HepG2 (cell line): ENCODE measurements at regions not wholly inside any gene's neighbourhood (a gene's known extent, or its start where the extent isn't known, plus 50 kb on each side); places are given as distances from the start of the nearest gene placed in this dataset.

Experiments
- ATAC-seq: fragments of 200-7000 bp; cut with Tn5 transposase; 3 replicates; pipeline ENCODE4 v1.9.1; 2020; ENCODE audit warnings: mild to moderate bottlenecking, moderate library complexity
- BruUV-seq: library from RNA; stranded (reverse); fragments of 400-500 nt; replicated peaks from 2 replicates; lab custom pipeline; 2021; lab: Mats Ljungman, UMichigan
- CTCF ChIA-PET: fragments of 300-600 bp; formaldehyde crosslinking; extraction: SDS; loops from one replicate; lab custom pipeline; 2021; ENCODE audit warnings: low total read pairs, inconsistent platforms, low intra/inter-chr PET ratio; lab: Yijun Ruan, JAX
- POLR2A ChIA-PET: fragments of 350-600 bp; sonication (Branson Sonifier 250); formaldehyde crosslinking; loops from one replicate; lab custom pipeline; 2020; ENCODE audit warnings: antibody characterized with exemption, inconsistent platforms; lab: Yijun Ruan, JAX
- DNase-seq: peaks from one replicate; pipeline ENCODE4 v3.0.0-alpha.2; 2015; ENCODE audit warnings: low spot score
- FAIRE-seq: peaks from 3 replicates; lab custom pipeline; 2011; peaks lifted over from hg19 to GRCh38; lab: Jason Lieb, UNC
- H2AFZ ChIP-seq: one replicate; pipeline ENCODE4 v1.6.1; 2011; ENCODE audit warnings: low read length, inconsistent platforms
- H3K27ac ChIP-seq: fragments of 300-600 bp; 3 replicates; pipeline ENCODE4 v1.8.0; 2011; ENCODE audit warnings: mixed run types, mild to moderate bottlenecking, mixed read lengths, low read length, inconsistent platforms; ENCODE audit not compliant: insufficient read depth; ENCODE audit errors: extremely low read length
- H3K27me3 ChIP-seq, 2 experiments: fragments of 200-600 bp in 1 of 2; 2 replicates in 1 of 2; 3 replicates in 1 of 2; pipeline versions ENCODE4 v1.6.0 to v1.8.0; 2011; ENCODE audit warnings: low read length in 2 of 2, mild to moderate bottlenecking in 2 of 2, moderate library complexity in 2 of 2, inconsistent platforms in 1 of 2; ENCODE audit not compliant: insufficient read depth in 2 of 2, control insufficient read depth in 1 of 2
- H3K36me3 ChIP-seq, 2 experiments: fragments of 200-600 bp in 1 of 2; replicated peaks in 1 of 2; 2 replicates in 1 of 2; 3 replicates in 1 of 2; pipeline versions ENCODE4 v1.5.1 to v1.8.0; 2011; ENCODE audit warnings: low read length in 2 of 2, inconsistent platforms in 1 of 2; ENCODE audit not compliant: insufficient read depth in 2 of 2, control insufficient read depth in 1 of 2
- H3K4me1 ChIP-seq: 2 replicates; pipeline ENCODE4 v1.5.1; 2012; ENCODE audit warnings: low read length, inconsistent platforms; ENCODE audit not compliant: insufficient read depth
- H3K4me2 ChIP-seq: 2 replicates; pipeline ENCODE4 v1.6.0; 2011; ENCODE audit warnings: low read depth, low read length, inconsistent platforms
- H3K4me3 ChIP-seq, 3 experiments: fragments of 200-600 bp in 1 of 3; sonication (generic), shearing (Covaris generic) in 1 of 3; replicated peaks in 1 of 3; 2 replicates each; pipeline ENCODE4 v1.5.1; 2011 to 2016; ENCODE audit warnings: low read length in 3 of 3, inconsistent platforms in 2 of 3, low read depth in 2 of 3, mild to moderate bottlenecking in 2 of 3, control low read depth in 1 of 3, mixed read lengths in 1 of 3; ENCODE audit not compliant: insufficient read depth in 1 of 3
- H3K79me2 ChIP-seq: one replicate; pipeline ENCODE4 v1.6.1; 2011; ENCODE audit warnings: low read length, inconsistent platforms; ENCODE audit not compliant: insufficient read depth
- H3K9ac ChIP-seq: 2 replicates; pipeline ENCODE4 v1.6.0; 2011; ENCODE audit warnings: mild to moderate bottlenecking, low read depth, low read length, inconsistent platforms; ENCODE audit not compliant: insufficient read depth
- H3K9me3 ChIP-seq: 2 replicates; pipeline ENCODE4 v1.5.1; 2012; ENCODE audit warnings: mild to moderate bottlenecking, low read length
- H4K20me1 ChIP-seq: 2 replicates; pipeline ENCODE4 v1.6.0; 2011; ENCODE audit warnings: inconsistent platforms, mild to moderate bottlenecking, low read length, moderate library complexity; ENCODE audit not compliant: insufficient read depth
- ATF4 ChIP-seq, 2 experiments: fragments of 450-650 bp in 1 of 2; sonication (generic) in 1 of 2; formaldehyde crosslinking; IDR thresholded peaks; 2 replicates each; pipeline versions ENCODE4 v1.5.0 to v1.8.0; 2020 to 2022; ENCODE audit warnings: mild to moderate bottlenecking in 1 of 2, missing genetic modification reagents in 1 of 2
- CCAR2 ChIP-seq: fragments of 200-400 bp; formaldehyde crosslinking; optimal IDR thresholded peaks from 2 replicates; pipeline ENCODE3; 2018; ENCODE audit warnings: low read depth, mild to moderate bottlenecking, low read length, moderate library complexity
- DDIT3 ChIP-seq: sonication (generic); formaldehyde crosslinking; IDR thresholded peaks from 2 replicates; pipeline ENCODE4 v1.4.0; 2020; ENCODE audit warnings: mild to moderate bottlenecking, missing genetic modification reagents
- IRF9 ChIP-seq: sonication (generic); formaldehyde crosslinking; IDR thresholded peaks from 2 replicates; pipeline ENCODE4 v1.8.0; 2022; ENCODE audit warnings: missing genetic modification reagents, mild to moderate bottlenecking, borderline replicate concordance
- MBD4 ChIP-seq: IDR thresholded peaks from 2 replicates; pipeline ENCODE4 v1.6.1; 2012; ENCODE audit warnings: low read length, inconsistent platforms, borderline replicate concordance
- ZNF225 ChIP-seq: sonication (generic); formaldehyde crosslinking; IDR thresholded peaks from 2 replicates; pipeline ENCODE4 v1.4.0; 2020; ENCODE audit warnings: mild to moderate bottlenecking, missing genetic modification reagents
- ZNF318 ChIP-seq: sonication (generic); formaldehyde crosslinking; IDR thresholded peaks from 2 replicates; pipeline ENCODE4 v1.4.0; 2020; ENCODE audit warnings: mild to moderate bottlenecking, missing genetic modification reagents
- ZNF510 ChIP-seq: sonication (generic); formaldehyde crosslinking; IDR thresholded peaks from 2 replicates; pipeline ENCODE4 v1.4.0; 2020; ENCODE audit warnings: low read depth, mild to moderate bottlenecking, missing genetic modification reagents
- WGBS: methylation state at CpG from one replicate; pipeline ENCODE4 v1.1.6; 2017; ENCODE audit warnings: low lambda C conversion rate; 5-methylcytosine and 5-hydroxymethylcytosine counted together
- in situ Hi-C: cut with HindIII; loops from 2 replicates; pipeline ENCODE4 v1.10.0; 2017; ENCODE audit warnings: low pct_unique_long_range_greater_than_20kb; ENCODE audit not compliant: extremely low pct_ligation_motif_present
- intact Hi-C: fragments of 100-400 bp; cut with micrococcal nuclease; formaldehyde crosslinking; loops from one replicate; pipeline ENCODE4 v1.10.0; 2022; ENCODE audit not compliant: unreplicated experiment

- TF ChIP-seq ATF4 (CRISPR knock-in tag; IDR thresholded peaks at IDR 0.05) (no peak), DDIT3 (CRISPR knock-in tag) (no peak), IRF9 (CRISPR knock-in tag) (no peak)
- TF ChIP-seq, all 625 proteins: peak for 0
Measured at GRCh38 chr17:71337938-71338337, 782.9 kb upstream of the SOX9 start (continued).

GRCh38 chr17:71338396-71338795 is 782.4 kb upstream of the SOX9 start:
- ChIA-PET CTCF (no interaction called here), POLR2A (no interaction called here)
- WGBS = 27% methylated on average over 5 of the region's 5 CpGs
- Histone ChIP-seq H3K9ac (no peak overlapping the region), H3K4me1 (no peaks in the 10 kb centered on the region), H3K4me3 (no peak overlapping the region), H4K20me1 (no peaks in the 10 kb centered on the region), H3K27me3 (no peaks in the 10 kb centered on the region), H3K4me2 (no peak overlapping the region), H3K79me2 (no peaks in the 10 kb centered on the region), H3K27ac (no peak overlapping the region), H3K9me3 (peaks cover 30% of the 10 kb centered on the region), H2AFZ (no peak overlapping the region), H3K36me3 (no peaks in the 10 kb centered on the region)
- in situ Hi-C loops (no loop called here), intact Hi-C loops (no loop called here)
- TF ChIP-seq CCAR2 (no peak), MBD4 (no peak), ZNF318 (no peak), ZNF225 (CRISPR knock-in tag) (no peak), ZNF510 (no peak)
- ATAC-seq = no peak
- FAIRE-seq = no peak
- DNase-seq = no peak
- no TSS peak for BruUV-seq
